Anterior cingulate cortex (tissue), 58 donors: ENCODE measurements at regions not wholly inside any gene's neighbourhood (a gene's known extent, or its start where the extent isn't known, plus 50 kb on each side); places are given as distances from the start of the nearest gene placed in this dataset.

ENCODE experiments used
- DNase-seq, 58 donors: peaks; one replicate each; lab custom pipeline; 2025; lab: John Stamatoyannopoulos, UW

DNA sequence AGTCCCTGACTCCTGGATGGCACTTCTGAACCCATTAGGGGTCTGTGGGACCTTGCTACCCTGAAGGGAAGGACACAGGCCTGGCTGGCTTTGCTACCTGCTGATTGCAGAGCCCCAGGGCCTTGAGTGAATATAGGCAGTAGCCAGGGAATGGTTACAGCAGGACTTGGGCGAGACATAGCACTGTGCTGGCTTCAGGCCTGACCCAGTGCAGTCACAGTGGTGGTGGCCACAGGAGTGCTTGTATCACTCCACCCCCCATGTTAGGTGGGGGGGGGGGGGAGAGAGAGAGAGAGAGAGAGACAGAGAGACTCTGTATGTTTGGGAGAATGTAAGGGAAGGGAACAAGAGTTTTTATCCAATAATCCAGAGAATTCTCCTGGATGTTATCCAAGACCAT lies 439.3 kb upstream of the ZNF608 start:
- DNase-seq: no peak

DNA sequence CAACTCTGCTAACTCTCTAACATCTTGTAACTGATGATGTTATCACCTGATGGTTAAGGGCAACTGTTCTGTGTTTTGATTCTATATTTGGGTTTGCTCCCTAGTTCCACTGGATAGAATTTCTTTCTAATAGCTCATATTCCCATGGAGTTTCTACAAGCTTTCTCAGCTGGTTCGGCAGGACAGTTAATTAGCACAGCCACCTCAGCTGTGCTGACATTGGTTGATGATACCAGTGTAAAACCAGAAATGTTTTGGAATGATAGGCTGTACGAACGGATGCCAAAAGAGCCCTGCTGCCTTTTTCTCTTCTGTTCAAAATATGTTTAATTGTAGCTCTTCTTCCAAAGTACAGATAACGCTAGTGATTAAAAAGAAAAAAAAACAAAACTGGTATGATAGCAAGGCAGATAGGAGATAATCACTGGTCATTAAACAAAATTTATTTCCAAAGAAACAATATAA lies 440.5 kb upstream of the ZNF608 start:
- no peak for DNase-seq

DNA sequence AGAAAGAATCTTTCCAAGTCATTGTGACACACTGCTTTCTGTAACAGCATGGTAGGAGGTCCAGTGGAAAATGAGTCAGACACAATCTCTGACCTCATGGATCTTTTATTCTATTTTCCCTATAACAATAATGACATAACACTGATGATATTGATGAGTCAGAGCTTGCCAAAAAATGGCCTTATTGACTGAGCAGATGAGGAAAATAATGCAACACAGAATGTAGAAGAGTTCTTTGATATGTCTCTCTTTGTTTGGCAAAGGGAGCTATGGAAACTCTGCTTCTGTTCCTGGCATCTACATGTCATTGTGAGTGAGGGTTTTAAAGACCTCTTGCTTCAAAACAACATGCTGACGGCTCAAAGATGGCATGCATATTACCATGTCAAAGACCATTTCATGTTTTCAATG lies 443.1 kb upstream of the ZNF608 start:
- DNase-seq: no peak

DNA sequence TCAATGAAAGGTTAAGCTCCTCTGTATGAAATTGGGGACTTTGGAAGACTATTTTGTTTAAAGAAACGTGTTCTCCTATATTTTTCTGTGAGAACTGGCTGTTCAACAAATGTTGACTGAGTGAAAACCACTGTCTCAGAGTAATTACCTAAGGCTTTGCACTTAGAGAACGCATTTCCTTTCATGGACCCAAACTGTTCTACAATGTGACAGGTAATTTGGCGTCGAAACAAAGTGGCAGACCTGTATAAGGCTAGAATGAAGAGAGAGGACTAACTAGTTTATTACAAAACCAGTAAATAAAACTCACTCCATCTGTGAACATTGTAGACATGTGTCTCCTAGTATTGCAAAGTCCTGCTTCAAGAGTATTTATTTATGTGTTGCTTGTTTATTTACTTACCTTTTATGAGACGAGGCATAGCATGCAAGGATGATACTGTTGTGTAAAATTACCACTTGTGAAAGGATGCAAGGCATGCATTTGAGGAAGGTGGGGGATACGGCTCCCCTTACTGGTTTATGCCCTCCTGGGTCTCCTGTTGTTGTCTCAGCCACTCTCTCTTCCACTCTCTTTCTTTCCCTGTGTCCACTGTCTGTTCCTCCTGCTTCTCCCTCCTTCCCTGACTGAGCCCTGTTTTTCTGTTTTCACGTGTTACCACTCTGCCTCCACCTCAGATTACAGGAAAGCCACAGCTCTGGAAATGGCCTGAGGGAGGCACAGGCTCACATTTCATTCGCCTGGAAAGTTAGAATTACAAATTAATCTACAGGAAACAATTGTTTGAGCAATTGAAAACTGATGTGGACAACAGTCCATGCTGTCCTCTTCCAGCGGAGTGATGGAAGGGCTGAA lies 444.0 kb upstream of the ZNF608 start:
- no peak for DNase-seq

DNA sequence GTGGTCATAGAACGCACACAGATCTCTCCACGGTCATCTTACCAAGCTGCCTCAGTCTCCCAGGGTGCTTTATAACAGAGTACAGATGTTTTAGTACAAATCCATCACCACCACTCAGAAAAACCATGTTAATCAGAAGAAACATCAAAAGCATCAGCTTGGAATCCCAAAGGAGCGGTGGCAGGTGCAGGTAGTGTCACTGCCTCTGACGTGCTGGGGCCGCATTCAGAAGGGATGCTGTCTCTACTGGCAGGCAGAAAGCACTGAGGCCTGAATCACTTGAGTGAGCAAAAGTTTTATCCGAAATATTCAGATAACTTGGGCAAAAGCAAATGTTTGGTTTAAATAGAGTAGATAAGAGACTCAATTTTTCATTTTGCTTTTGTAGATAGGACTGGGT lies 448.4 kb upstream of the ZNF608 start:
- no peak for DNase-seq

DNA sequence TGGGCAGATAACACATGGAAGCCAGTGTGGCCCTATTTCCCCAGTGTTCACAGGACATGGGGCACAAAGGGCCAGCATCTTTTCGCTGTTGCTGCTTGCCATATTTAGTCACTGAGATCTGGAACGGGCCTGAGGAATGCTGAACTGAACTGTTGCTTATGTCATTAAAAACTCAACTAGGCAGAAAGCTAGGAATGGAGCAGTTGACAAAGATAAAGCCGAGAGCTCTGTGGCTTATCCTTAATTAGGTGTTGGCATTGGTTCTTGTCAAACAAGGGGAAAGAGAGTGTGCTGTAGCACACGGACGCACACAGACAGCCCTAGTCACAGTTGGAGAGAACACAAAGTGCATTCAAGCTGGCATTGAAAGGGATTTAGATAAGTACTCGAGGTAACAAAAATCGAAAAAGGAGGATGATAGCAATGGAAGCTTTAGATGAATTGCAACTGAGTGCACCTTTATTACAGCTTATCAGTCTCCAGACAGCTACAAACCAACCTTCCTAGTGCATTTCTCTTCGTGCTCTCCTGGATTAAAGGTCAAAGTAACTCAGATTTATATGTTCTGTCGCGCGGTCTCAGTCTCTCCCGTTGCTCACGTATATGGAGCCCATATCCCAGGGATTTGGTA lies 450.2 kb upstream of the ZNF608 start:
- DNase-seq: no peak

DNA sequence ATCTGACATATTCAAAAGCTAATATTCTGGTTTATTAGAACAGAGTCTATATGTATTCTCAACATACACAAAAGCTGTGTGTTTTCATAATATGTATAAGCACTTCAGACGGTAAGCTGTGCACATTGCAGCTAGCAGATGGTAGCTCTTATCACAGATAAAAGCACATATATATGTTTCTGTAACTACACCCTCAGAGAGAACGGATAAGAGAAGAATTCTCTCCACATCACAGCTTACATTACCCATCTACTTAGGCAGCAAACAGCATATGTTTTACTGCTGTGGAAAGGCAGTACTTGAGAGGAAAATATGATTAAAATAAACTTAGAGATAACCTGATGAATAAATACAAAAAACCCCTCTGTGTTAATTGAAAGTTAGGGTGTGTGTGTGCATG lies 450.9 kb upstream of the ZNF608 start:
- DNase-seq: no peak

DNA sequence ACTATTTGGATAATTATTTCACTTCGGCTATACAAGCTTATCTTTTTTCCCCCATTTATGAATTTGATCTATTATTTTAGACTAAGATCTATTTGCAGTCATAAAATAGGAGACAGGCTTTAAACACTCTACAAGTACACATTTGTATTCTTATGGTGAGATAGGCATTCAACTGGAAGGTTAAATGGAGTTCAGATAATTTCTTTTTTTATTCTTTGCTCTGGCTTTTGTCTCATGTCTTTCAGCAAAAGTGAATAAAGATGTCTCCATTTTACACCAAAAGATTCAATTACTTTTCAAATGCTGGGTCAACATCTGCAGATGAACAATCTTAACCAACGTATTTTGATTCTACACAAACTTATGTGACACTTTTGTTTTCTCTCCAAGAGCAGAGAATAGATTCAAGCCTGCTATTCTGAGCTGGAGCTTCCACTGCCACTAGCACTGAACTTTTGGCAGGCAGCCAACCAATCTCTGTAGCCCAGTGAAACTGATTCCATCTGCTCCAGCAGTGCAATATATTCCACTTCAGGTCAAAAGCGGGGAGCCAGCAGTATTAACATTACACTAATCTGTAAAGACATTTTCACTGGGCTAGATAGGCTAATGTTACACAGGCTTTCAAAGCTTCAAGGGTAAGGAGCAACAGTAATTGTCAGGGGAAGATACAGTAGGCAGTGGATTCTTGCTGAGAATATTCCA lies 452.0 kb upstream of the ZNF608 start:
- peak in 50 of 58 donors; percentile 9 to 91 (median 45) for DNase-seq

DNA sequence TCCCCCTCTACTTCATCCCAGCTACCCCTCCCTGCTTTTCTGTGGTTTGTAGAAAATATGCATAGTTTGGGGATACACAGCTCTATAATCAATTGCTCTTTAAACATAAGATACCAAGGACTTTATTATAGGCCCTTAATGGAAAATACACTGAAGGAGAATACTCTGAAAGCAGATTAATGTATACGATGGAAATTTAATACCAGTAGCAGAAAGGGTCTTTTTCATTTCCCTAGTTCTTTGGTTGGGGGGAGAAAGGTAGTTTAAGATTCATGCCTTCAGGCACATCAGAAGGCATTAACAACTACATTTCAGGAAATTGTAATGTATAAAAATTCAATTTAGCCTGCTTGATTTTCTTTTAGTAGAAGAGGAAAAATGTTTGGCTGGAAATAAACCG lies 452.9 kb upstream of the ZNF608 start:
- no peak for DNase-seq

DNA sequence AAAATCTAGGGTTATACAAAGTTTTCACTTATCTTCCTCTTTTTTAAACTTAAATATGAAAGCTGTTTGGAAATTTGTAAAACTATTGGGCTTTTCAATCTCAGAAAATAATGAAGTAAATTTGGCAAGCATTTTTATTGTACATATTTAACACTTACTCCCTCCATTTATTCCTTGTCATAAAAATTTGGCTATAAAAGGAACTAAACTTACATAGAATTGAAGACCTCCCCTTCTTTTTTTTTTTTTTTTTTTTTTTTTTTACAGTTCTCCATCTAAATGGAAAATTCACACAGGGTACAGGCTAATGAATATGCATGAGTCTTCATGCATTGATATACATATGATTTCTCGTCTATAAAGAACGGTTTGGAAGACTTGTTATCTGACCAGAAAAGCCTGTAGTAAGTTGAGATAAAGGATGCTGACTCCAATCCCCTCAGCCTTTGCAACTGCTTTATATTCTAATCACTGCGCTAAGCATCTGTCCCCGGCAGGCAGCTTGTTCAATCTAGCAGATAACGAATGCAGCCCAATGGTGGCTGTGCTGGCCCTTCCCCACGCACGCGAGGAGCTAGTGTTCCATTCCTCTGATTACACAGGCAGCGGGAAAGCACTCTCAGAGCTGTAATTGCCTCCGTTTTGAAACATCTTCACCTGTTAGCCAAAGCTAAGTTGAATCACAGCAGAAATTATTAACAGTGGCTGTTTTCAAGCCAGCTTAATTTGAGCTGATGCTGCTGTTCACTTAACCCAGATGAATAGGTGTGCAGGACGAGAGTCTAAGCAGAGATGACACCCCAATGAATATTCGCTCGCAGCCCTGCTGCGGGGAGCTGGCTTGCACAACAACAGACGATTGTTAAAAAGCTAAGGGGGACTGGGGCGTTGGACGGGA lies 453.8 kb upstream of the ZNF608 start:
- peak in 41 of 58 donors; percentile 5 to 66 (median 31) for DNase-seq

DNA sequence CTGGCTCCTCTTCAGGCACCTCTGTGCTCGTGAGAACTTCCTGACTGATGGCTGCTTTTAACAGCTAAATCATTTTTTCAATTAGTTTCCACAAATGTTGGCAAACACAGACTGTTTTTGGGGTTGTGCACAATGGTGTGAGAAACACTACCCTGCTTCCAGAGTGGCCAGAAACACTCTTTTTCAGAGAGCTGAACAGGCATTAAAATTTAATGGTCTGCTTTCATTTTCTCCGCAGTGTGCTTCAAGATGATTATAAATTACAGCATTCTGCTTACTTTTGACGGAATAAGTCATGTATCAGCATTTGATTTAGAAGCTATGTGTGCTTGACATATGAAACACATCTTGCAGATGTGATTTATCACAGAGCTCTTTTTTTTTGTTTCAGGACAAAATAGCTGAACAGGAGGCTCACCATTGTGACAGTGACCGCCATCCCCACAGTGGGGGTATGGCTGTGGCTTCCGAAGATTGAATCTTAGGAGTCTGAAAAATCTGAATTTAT lies 454.5 kb upstream of the ZNF608 start:
- no peak for DNase-seq

DNA sequence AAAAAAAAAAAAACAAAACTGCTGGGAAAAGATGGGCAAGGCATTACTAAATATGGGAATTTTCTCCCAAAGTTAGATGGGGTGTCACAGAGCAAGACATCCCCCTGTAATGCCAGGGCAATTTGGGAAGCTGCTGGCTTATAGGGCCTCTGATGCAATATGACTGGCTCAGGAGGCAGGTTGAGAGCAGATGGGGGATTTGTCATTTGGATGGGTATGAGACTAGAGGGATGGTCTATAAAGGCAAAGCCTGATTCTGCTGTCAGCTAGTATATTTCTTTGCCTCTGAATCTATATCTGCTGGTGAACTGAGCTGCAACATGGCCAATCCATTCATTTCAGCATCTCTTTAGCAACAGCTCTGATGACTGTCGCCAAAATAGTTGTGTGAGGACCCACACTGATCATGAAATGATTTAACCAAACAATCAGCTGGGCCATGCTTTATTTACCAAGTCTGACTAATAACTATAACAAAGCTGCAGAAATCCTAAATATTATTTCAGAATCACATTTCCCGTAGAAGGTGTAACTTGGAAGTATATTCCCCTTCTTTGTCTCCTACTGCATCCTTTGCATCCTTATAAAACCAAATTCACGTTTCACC lies 455.1 kb upstream of the ZNF608 start:
- no peak for DNase-seq

DNA sequence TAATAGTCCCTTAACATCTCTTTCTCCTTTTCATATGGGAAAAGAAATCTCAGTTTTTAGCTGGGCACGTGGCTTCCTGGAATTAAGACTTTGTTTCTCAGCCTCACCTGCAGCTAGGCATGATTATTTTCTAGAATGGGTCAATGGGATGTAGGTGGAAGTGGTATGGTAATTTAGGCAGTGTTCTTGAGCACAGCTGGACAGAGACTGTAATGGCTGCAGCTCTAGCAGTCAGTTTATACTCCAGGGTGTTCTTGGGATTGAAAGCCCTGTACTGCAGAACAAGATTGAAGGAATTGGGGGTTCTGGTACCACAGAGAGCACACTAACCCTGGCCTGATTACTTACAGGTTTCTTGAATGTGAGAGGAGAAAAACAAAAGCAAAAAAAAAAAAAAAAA lies 455.9 kb upstream of the ZNF608 start:
- no peak for DNase-seq

DNA sequence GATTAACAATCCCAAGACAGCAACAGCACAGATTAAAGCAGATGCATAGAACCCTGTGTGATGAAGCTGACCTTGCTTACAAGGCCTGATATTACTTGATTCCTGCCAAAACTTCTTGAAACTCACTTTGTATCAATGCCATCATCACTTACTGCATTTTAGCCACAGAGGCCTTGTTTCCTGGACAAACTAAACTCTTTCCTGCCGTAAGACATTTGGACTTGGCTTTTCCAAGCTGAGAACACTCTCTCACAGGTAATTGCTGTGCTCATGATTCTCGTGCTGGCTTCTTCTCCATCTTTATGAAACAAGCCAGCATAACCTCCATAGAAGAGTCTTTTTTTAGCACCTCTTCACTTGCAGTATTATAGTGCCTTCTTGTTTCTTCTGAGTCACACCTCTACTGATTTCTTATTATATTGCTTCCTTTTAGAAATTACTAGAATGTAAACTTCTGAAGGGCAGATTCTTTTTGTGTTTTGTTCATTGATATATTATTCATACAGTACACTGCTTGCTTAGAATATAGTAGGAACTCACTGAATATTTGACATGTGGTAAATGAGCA lies 456.5 kb upstream of the ZNF608 start:
- no peak for DNase-seq

DNA sequence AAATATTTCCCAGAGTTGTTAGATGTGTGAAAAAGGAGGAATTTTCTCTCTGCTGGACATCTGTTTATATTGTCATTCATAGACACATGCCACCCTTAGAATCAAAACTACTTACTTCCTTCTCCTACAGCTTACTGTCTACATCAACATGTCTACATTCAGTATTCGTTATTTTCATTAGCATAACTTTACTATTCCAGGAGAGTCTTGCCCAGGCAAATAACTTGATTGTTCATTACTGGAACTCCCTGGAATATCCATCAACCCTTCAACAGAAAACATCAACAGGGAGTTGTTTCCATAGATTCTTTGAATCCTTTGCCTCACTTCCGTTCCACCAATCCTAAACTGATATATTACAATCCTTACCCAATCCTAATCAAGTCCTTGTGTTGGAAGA lies 457.5 kb upstream of the ZNF608 start:
- no peak for DNase-seq

DNA sequence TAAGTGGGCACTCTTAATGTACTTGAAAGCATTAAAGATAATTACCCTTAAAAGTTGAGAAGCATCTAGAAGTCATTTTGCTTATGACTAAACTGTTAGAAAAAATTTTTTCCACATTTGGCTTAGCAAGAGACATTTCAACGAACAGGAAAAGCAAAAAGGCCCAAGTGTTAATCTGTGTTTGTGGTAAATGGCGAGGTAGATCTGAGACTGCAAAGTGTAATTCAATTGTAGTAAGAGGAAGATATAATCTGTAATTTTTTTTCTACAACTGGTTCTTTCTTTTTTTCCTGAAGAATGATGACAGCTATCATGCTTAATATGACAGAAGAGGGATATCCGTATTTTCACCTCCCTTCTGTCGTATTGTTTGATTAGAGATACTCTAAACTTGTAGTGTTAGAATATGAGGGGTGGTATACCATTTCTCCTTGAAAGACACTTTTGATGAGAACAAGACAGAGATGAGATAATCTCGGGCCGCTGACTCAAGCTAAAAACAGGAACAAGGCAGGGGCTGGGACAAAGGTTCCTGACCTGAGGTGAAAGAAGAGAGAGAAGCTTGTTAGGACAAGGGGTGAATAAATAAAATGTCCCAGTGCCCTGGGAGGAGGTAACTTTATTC lies 459.3 kb upstream of the ZNF608 start:
- DNase-seq: no peak

DNA sequence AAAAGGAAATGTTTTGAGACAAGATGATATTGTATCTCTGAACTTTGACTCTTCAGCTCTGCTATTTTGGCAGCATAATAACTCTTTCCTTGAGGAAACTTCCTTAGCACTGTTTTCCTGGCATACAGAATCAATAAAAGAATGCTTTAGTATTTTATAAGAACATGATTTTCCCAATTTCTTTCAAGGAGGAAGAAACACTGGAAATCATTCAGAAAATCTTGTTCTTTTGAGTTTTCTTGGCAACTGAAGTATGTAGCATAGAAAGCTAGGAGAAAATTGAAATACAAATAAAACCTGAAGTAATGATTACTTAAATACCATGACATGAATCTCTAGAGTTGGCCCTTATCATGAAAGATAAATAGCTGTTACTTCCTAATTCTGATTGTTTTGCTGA lies 461.4 kb upstream of the ZNF608 start:
- DNase-seq: no peak

DNA sequence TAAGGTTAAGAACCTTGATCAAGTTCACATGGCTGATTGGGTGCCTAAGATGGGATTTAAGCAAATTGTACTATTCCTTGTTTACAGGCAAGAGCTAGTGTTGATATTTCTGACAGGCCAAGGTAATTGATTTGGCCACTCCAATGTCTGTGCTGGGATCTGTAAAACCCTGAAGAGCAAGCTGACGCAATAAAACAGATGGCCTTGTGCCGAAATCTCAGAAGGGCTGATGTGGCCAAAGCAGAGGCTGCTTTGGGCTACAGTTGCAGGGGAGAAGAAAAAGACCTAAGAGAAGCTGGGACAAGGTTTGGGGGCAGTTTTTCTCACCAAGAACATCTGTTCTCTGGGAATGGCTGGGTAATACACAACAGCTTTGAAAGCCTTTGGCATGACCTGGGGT lies 463.2 kb upstream of the ZNF608 start:
- DNase-seq: no peak
